A549 (cell line): ENCODE measurements at regions not wholly inside any gene's neighbourhood (a gene's known extent, or its start where the extent isn't known, plus 50 kb on each side); places are given as distances from the start of the nearest gene placed in this dataset.
"Not testable (repeated sequence)": the region's sequence is repeated elsewhere in the genome, so short reads cannot be mapped to it uniquely, and the experiment has no call there.

Experiments
- ATAC-seq, 2 experiments: fragments of 200-7000 bp in 1 of 2; fragments of >200 bp in 1 of 2; cut with Nextera tagmentation in 1 of 2; cut with Tn5 transposase in 1 of 2; 3 replicates each; pipeline versions ENCODE4 v1.8.0 to v1.9.1; 2018 to 2020; ENCODE audit warnings: mild to moderate bottlenecking in 1 of 2, moderate library complexity in 1 of 2
- CTCF ChIA-PET: fragments of 300-600 bp; sonication (Branson Sonifier 250); formaldehyde crosslinking; extraction: SDS; loops from one replicate; lab custom pipeline; 2021; ENCODE audit warnings: antibody characterized with exemption, inconsistent platforms; lab: Yijun Ruan, JAX
- POLR2A ChIA-PET: fragments of 350-600 bp; formaldehyde crosslinking; extraction: SDS; loops from one replicate; lab custom pipeline; 2021; ENCODE audit warnings: antibody characterized with exemption, inconsistent platforms; lab: Yijun Ruan, JAX
- DNase-seq, 2 experiments: peaks; one replicate each; pipeline versions ENCODE4 v3.0.0 to v3.0.0-alpha.2; 2011 to 2016; ENCODE audit warnings: low read depth in 1 of 2, low spot score in 1 of 2
- FAIRE-seq: peaks from 2 replicates; lab custom pipeline; 2011; peaks lifted over from hg19 to GRCh38; lab: Jason Lieb, UNC
- H3K27ac ChIP-seq, 2 experiments: fragments of >200 bp; sonication (Bioruptor Twin); formaldehyde crosslinking; 3 replicates each; pipeline ENCODE4 v1.5.1; 2016 to 2017
- H3K4me1 ChIP-seq: fragments of >200 bp; sonication (Bioruptor Twin); formaldehyde crosslinking; 3 replicates; pipeline ENCODE4 v1.6.1; 2016
- H3K4me2 ChIP-seq: fragments of >200 bp; sonication (Bioruptor Twin); formaldehyde crosslinking; 3 replicates; pipeline ENCODE4 v1.6.1; 2016
- H3K4me3 ChIP-seq: fragments of >200 bp; sonication (Bioruptor Twin); formaldehyde crosslinking; 3 replicates; pipeline ENCODE4 v1.5.1; 2016
- H3K9me3 ChIP-seq: fragments of >200 bp; sonication (Bioruptor Twin); formaldehyde crosslinking; 3 replicates; pipeline ENCODE4 v1.6.1; 2016
- BHLHE40 ChIP-seq: IDR thresholded peaks from 2 replicates; pipeline ENCODE4 v1.6.1; 2012; ENCODE audit warnings: low read depth, low read length, inconsistent platforms
- EP300 ChIP-seq, 2 experiments: fragments of >200 bp; sonication (Bioruptor Twin); formaldehyde crosslinking; IDR thresholded peaks; 2 replicates in 1 of 2; 3 replicates in 1 of 2; pipeline ENCODE4 v1.6.1; 2016 to 2017
- ESRRA ChIP-seq: fragments of 150-350 bp; IDR thresholded peaks from 2 replicates; pipeline ENCODE4 v1.6.1; 2014; ENCODE audit warnings: mild to moderate bottlenecking, low read length, borderline replicate concordance
- FOXS1 ChIP-seq: fragments of 250-450 bp; sonication (Bioruptor Pico); IDR thresholded peaks from 2 replicates; pipeline ENCODE4 v1.5.0; 2020; ENCODE audit warnings: mild to moderate bottlenecking, moderate library complexity
- JUNB ChIP-seq: fragments of >200 bp; sonication (Bioruptor Twin); formaldehyde crosslinking; IDR thresholded peaks from 2 replicates; pipeline ENCODE4 v1.6.1; 2016
- KDM1A ChIP-seq: fragments of 200-600 bp; sonication (generic); IDR thresholded peaks from 2 replicates; pipeline ENCODE4 v1.6.1; 2016; ENCODE audit warnings: low read depth, mild to moderate bottlenecking
- MAFK ChIP-seq: fragments of 450-650 bp; IDR thresholded peaks from 2 replicates; pipeline ENCODE4 v1.6.1; 2014; ENCODE audit not compliant: partially characterized antibody
- MYC ChIP-seq: IDR thresholded peaks from 2 replicates; pipeline ENCODE4 v1.6.1; 2012; ENCODE audit warnings: mild to moderate bottlenecking, inconsistent platforms, low read length, improper control_type of control experiment, borderline replicate concordance
- NFE2L2 ChIP-seq: fragments of 150-350 bp; conservative IDR thresholded peaks from 2 replicates; pipeline ENCODE4 v1.6.1; 2014; ENCODE audit warnings: low read length
- NPAS2 ChIP-seq: fragments of 250-450 bp; sonication (Bioruptor Pico); IDR thresholded peaks from 2 replicates; pipeline ENCODE4 v1.8.0; 2022; ENCODE audit warnings: mild to moderate bottlenecking, moderate library complexity, borderline replicate concordance
- POLR2A ChIP-seq: IDR thresholded peaks from 2 replicates; pipeline ENCODE4 v1.6.1; 2012; ENCODE audit warnings: mild to moderate bottlenecking, low read length
- POLR2AphosphoS2 ChIP-seq: conservative IDR thresholded peaks from 2 replicates; pipeline ENCODE4 v1.6.1; 2012; ENCODE audit warnings: low read length, improper control_type of control experiment, inconsistent platforms
- RFX5 ChIP-seq: fragments of 450-650 bp; IDR thresholded peaks from 2 replicates; pipeline ENCODE4 v1.7.1; 2014; ENCODE audit warnings: antibody characterized with exemption, mild to moderate bottlenecking, moderate library complexity
- RNF2 ChIP-seq: fragments of 200-600 bp; sonication (generic); IDR thresholded peaks from 2 replicates; pipeline ENCODE4 v1.6.1; 2016; ENCODE audit warnings: low read depth, mild to moderate bottlenecking, antibody characterized with exemption, moderate library complexity, borderline replicate concordance
- SREBF2 ChIP-seq: fragments of 450-650 bp; IDR thresholded peaks from 2 replicates; pipeline ENCODE4 v1.6.1; 2014; ENCODE audit warnings: mild to moderate bottlenecking, moderate library complexity
- TFCP2L1 ChIP-seq: fragments of 250-450 bp; sonication (Bioruptor Pico); IDR thresholded peaks from 2 replicates; pipeline ENCODE4 v1.5.0; 2021; ENCODE audit warnings: mild to moderate bottlenecking
- ZFP36 ChIP-seq: fragments of 450-650 bp; IDR thresholded peaks from 2 replicates; pipeline ENCODE4 v1.6.1; 2014; ENCODE audit warnings: borderline replicate concordance; ENCODE audit not compliant: partially characterized antibody
- WGBS: methylation state at CpG from one replicate; pipeline ENCODE4 v1.1.6; 2017; ENCODE audit errors: missing lambda C conversion rate; 5-methylcytosine and 5-hydroxymethylcytosine counted together
- TF ChIP-seq, protein P1 (sequence below): fragments of 250-450 bp; sonication (Bioruptor Pico); IDR thresholded peaks from 2 replicates; pipeline ENCODE4 v1.5.0; 2020; ENCODE audit warnings: low read depth, mild to moderate bottlenecking, moderate library complexity
- TF ChIP-seq, protein P2 (sequence below): fragments of >200 bp; sonication (Bioruptor Twin); formaldehyde crosslinking; IDR thresholded peaks from 2 replicates; pipeline ENCODE4 v1.6.1; 2016
- TF ChIP-seq, protein P3 (sequence below): fragments of 450-650 bp; IDR thresholded peaks from 2 replicates; pipeline ENCODE4 v1.6.1; 2014; ENCODE audit warnings: antibody characterized with exemption

DNA sequence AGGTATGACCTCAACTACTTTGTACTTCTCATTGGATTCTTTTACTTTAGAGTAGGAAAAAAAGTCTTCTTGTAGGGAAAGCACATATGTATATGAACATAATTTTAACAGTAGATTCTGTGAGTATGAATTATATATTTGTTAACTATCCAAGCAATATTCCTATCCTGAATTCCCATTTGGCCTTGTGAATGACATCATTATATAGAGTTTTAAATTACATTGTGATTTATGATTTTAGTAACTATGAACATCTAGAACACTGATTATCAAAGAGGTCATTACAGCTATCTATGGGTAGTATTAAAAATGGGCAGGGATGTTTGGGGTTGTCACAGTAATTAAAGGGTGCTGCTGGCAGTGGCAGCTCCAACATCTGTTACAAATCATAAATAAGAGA lies 163.9 kb upstream of the TFAP2D start:
- H3K4me3 ChIP-seq, result no peak overlapping the region
- ATAC-seq, result no peak
- POLR2A ChIA-PET, result no interaction called here
- H3K4me1 ChIP-seq, result no peaks in the 10 kb centered on the region
- no peak for DNase-seq
- TF ChIP-seq MYC (no peak), FOXS1 (CRISPR knock-in tag) (no peak), ESRRA (no peak), POLR2A (no peak)
- TF ChIP-seq, protein P1, sequence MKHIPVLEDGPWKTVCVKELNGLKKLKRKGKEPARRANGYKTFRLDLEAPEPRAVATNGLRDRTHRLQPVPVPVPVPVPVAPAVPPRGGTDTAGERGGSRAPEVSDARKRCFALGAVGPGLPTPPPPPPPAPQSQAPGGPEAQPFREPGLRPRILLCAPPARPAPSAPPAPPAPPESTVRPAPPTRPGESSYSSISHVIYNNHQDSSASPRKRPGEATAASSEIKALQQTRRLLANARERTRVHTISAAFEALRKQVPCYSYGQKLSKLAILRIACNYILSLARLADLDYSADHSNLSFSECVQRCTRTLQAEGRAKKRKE (CRISPR knock-in tag), result no peak
- TF ChIP-seq, all 56 proteins: peak for 0
- no peaks in the 10 kb centered on the region for H3K9me3 ChIP-seq
- no peak overlapping the region for H3K4me2 ChIP-seq
- CTCF ChIA-PET, result no interaction called here
- no peak overlapping the region for H3K27ac ChIP-seq
- FAIRE-seq, result no peak

DNA sequence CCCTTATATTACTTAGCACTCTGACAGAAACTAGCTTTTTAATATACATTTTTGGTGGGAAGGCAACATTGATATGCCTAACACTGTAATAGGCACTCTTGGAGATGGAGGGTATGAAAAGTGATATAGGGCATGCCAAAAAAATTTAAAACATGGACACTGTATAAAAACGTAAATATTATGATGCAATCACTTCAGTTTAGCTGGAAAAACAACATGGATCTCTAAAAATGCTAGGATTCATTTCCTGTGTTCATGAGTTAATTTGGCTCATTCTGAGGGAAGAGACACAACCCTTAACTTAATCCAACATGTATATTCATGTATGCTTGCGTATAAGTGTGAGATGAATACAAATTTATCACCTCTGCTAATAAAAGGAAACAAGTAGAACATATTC lies 157.3 kb upstream of the TFAP2D start:
- no peak overlapping the region for H3K4me3 ChIP-seq
- ChIA-PET POLR2A (no interaction called here), CTCF (no interaction called here)
- no peak for DNase-seq
- no peak for FAIRE-seq
- H3K9me3 ChIP-seq, result no peaks in the 10 kb centered on the region
- 2% methylated on average over 2 of the region's 2 CpGs for WGBS
- no peaks in the 10 kb centered on the region for H3K4me1 ChIP-seq
- TF ChIP-seq POLR2AphosphoS2 (no peak), EP300 (IDR thresholded peaks at IDR 0.05) (no peak), JUNB (no peak), ESRRA (no peak)
- TF ChIP-seq, protein P2, sequence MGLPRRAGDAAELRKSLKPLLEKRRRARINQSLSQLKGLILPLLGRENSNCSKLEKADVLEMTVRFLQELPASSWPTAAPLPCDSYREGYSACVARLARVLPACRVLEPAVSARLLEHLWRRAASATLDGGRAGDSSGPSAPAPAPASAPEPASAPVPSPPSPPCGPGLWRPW, result no peak
- ATAC-seq, result no peak
- H3K27ac ChIP-seq, result no peak overlapping the region
- no peak overlapping the region for H3K4me2 ChIP-seq

DNA sequence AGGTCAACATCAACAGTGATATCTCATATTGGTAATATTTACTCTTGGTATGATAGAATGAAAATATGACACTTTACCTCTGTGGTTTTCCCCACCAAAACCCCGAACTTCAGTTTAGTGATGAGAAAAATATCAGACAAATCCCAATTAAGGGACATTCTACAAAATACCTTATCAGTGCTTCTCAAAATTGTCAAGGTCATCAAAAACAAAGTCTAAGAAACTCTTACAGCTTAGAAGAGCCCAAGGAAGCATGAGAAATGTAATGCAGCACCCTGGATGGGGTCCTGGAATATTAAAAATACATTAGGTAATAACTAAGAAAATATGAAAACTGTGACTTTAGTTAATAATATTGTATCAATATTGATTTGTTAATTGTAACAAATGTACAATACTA lies 148.3 kb upstream of the TFAP2D start:
- FAIRE-seq, result no peak
- H3K4me1 ChIP-seq, result no peaks in the 10 kb centered on the region
- WGBS, result 0% methylated on average over 1 of the region's 1 CpG
- CTCF ChIA-PET, result no interaction called here
- no peak overlapping the region for H3K4me3 ChIP-seq
- no peak for ATAC-seq
- H3K9me3 ChIP-seq, result no peaks in the 10 kb centered on the region
- H3K4me2 ChIP-seq, result no peak overlapping the region
- DNase-seq, result no peak
- no peak for TF ChIP-seq RFX5
- TF ChIP-seq MAFK, result peak; percentile 14
- no peak overlapping the region for H3K27ac ChIP-seq
- POLR2A ChIA-PET, result no interaction called here

DNA sequence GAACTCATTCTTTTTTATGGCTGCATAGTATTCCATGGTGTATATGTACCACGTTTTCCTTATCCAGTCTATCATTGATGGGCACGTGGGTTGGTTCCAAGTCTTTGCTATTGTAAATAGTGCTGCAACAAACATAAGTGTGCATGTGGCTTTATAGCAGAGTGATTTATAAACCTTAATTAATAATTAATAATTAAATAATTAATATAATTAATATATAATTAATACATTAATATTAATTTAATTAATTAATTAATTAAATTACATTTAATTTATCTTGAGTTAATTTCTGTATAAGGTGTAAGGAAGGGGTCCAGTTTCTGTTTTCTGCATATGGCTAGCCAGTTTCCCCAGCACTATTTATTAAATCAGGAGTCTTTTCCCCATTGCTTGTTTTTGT lies 142.1 kb upstream of the TFAP2D start:
- ATAC-seq, FAIRE-seq, H3K4me1 ChIP-seq, H3K4me3 ChIP-seq, DNase-seq, CTCF ChIA-PET, H3K27ac ChIP-seq, H3K9me3 ChIP-seq, POLR2A ChIA-PET, H3K4me2 ChIP-seq: not testable (repeated sequence)
- 3% methylated on average over 2 of the region's 2 CpGs for WGBS

DNA sequence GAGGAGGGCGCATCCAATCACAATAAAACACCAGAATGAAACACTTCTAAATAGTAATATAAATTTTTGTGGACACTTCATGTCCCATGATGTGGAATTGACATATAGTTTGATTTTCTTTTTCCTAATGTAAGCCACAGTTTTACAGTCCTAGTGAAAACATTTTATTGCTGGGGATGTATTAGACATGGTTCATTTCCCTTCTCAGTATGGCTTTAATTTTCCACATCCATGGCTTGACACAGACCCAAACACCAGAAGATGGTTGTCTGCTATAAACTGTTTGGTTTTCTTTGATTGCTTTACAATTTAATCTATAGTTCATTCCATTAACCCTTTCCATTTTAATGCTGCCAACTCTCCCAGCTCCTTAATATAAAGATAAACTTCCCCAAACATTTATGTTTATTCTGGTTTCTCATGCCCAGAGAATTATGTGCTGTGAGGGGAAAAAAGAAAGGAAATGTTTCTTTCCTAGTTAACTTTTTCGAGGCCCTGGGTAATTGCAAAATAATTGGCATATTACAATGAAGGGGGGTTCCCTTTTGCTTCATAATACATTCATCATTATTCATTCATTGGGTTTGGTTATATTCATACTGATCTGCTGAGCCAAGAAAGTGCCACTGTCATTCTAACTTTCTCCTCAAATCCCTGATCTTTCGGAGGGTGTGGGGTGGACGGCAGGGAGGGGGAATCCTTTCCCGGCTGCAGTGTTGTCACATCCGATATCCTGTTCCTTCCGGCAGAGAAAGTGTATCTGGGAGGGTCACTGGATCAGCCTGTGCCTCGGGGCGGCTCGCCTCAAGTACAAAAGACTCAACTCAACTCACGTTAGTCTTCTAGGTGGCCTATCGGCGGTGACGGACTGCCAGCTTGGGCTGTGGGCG lies 127.6 kb upstream of the TFAP2D start:
- TF ChIP-seq NPAS2 (CRISPR knock-in tag), result no peak
- TF ChIP-seq KDM1A, result no peak
- no peak for TF ChIP-seq NFE2L2
- no peak for TF ChIP-seq TFCP2L1 (CRISPR knock-in tag)
- TF ChIP-seq BHLHE40, result no peak
- TF ChIP-seq RNF2, result no peak
- no peak for TF ChIP-seq ZFP36
- TF ChIP-seq, protein P3, sequence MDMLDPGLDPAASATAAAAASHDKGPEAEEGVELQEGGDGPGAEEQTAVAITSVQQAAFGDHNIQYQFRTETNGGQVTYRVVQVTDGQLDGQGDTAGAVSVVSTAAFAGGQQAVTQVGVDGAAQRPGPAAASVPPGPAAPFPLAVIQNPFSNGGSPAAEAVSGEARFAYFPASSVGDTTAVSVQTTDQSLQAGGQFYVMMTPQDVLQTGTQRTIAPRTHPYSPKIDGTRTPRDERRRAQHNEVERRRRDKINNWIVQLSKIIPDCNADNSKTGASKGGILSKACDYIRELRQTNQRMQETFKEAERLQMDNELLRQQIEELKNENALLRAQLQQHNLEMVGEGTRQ, result no peak
- no peak for TF ChIP-seq SREBF2
- Histone ChIP-seq H3K27ac (no peak overlapping the region), H3K9me3 (no peaks in the 10 kb centered on the region), H3K4me2 (no peak overlapping the region), H3K4me1 (no peaks in the 10 kb centered on the region), H3K4me3 (no peak overlapping the region)
- no peak for ATAC-seq
- FAIRE-seq, result no peak
- WGBS, result 30% methylated on average over 12 of the region's 15 CpGs
- no peak for DNase-seq
- ChIA-PET CTCF (no interaction called here), POLR2A (no interaction called here)
